ENCODE measurements at regions not wholly inside any gene's neighbourhood (a gene's known extent, or its start where the extent isn't known, plus 50 kb on each side); places are given as distances from the start of the nearest gene placed in this dataset.
"Not testable (repeated sequence)": the region's sequence is repeated elsewhere in the genome, so short reads cannot be mapped to it uniquely, and the experiment has no call there.

DNA sequence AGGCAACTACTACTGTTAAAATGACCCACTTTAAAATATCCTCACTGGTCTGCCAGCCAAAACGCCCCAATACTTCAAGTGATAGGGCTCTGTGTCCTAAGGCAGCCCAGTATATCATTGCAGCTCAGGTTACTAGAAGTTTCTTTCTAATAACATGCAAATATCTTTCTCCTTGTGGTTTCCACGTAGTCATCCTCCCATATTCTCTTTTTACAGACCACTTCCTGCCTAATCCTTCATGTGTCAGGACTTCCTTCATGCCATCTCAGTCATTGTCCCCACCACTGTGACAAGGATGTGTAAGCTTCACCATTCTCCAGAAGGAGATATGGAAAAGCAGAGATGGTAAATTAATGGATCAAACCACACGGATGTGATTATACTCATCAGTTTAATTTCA lies 813.7 kb downstream of the MAT2B start:
- ChIA-PET POLR2A (no interaction called here), CTCF (no interaction called here)
- DNase-seq (ENCODE audit: extremely low spot score): no peak
- TF ChIP-seq, protein P1, sequence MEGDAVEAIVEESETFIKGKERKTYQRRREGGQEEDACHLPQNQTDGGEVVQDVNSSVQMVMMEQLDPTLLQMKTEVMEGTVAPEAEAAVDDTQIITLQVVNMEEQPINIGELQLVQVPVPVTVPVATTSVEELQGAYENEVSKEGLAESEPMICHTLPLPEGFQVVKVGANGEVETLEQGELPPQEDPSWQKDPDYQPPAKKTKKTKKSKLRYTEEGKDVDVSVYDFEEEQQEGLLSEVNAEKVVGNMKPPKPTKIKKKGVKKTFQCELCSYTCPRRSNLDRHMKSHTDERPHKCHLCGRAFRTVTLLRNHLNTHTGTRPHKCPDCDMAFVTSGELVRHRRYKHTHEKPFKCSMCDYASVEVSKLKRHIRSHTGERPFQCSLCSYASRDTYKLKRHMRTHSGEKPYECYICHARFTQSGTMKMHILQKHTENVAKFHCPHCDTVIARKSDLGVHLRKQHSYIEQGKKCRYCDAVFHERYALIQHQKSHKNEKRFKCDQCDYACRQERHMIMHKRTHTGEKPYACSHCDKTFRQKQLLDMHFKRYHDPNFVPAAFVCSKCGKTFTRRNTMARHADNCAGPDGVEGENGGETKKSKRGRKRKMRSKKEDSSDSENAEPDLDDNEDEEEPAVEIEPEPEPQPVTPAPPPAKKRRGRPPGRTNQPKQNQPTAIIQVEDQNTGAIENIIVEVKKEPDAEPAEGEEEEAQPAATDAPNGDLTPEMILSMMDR (IDR thresholded peaks at IDR 0.05; ENCODE audit: control extremely low read depth, extremely low read depth, low read depth, missing control alignments): no peak

DNA sequence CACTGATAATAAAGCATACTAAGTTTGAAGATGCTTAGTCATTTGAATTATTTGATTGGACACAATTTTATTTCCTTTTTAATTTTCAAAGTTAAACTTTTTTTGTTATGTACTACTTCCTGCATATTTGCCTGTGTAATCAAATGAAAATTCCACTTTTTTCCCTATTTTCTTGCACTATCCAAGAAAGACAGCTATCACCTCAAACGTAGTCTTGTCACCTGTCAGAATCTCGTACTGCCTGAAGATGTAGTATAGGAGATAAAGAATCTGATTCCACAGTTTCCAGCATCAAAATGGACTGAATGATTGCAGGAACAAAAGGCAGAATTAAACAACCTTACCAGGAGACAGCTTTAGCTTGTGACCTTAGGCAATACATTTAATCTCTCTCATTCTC lies 818.8 kb downstream of the MAT2B start:
- ChIA-PET CTCF (no interaction called here), POLR2A (no interaction called here)
- TF ChIP-seq, protein P1 (IDR thresholded peaks at IDR 0.05; ENCODE audit: control extremely low read depth, extremely low read depth, low read depth, missing control alignments): no peak
- DNase-seq (ENCODE audit: extremely low spot score): no peak

DNA sequence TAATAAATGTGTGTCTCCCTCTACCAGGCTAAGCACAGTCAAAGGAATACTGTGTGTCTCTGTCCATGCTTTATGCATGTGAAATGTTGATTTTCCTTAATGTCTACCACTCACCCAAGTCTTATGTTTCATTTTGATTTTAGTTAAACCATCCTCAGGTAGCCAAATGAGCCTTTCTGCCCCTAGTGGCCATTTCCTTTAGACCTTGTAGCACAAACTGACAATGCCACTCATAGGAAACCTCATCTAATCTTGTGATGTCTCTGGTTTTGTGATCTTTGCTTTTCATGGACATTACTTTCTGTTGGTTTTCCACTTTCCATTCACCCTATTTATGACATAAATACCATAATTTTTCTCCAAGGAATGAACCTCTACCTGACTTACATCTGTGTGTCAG lies 820.8 kb downstream of the MAT2B start:
- CTCF ChIA-PET: no interaction called here
- TF ChIP-seq, protein P1 (IDR thresholded peaks at IDR 0.05; ENCODE audit: control extremely low read depth, extremely low read depth, low read depth, missing control alignments): no peak
- POLR2A ChIA-PET: no interaction called here
- no peak for DNase-seq (ENCODE audit: extremely low spot score)

DNA sequence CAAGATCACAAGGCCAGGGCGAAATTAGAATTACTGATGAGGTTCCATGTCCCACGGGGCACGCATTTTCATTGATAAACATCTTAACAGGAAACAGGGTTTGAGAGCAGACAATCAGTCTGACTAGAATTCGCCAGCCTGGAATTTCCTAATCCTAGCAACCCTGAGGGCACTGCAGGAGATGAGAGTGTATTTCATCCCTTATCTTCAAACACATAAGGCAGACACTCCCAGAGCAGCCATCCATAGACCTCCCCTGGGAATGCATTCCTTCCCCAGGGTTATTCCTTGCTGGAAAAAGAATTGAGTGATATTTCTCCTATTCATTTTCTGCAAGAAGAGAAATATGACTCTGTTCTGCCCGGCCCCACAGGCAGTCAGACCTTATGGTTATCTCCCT lies 821.7 kb downstream of the MAT2B start:
- POLR2A ChIA-PET; CTCF ChIA-PET; DNase-seq (ENCODE audit: extremely low spot score): not testable (repeated sequence)

DNA sequence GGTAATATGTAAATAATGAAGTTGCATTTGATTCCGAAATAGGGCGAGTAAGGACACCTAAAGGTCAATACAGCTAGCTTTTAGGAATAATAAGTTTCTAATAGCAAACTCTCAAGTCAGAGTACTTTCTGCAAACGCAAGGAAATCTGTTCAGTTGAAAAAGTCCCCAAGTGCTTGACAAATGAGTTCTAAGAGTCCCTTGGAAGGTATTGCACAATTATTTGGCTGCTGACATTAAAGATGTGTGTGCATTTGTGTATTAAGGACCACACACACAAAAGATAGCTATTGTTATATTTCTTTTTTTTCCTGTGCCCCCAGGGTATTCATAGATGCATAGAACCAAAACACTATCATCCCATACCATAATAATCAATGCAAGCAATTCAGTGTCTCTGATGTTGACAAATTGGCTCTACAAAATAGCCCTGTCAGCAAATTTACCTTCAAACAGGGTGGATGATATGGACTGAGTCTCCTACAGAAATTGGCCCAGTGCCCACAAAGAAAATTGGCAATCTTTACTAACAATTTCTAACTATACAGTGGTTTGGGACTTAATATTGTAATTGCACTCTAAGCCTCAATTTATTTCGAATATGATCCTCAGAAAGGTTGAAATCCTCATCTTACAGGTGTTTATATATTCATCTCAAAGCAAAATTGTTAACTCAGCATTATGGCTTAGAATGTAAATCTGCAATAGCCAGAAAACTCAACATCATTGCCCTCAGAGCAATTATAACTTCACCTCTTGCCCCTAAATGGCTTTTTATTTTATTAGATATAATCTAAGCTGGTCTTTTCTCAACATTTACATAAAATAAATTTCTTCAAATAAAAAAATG lies 827.2 kb downstream of the MAT2B start:
- ChIA-PET POLR2A (no interaction called here), CTCF (no interaction called here)
- TF ChIP-seq, protein P1 (IDR thresholded peaks at IDR 0.05; ENCODE audit: control extremely low read depth, extremely low read depth, low read depth, missing control alignments): no peak
- DNase-seq (ENCODE audit: extremely low spot score): no peak

DNA sequence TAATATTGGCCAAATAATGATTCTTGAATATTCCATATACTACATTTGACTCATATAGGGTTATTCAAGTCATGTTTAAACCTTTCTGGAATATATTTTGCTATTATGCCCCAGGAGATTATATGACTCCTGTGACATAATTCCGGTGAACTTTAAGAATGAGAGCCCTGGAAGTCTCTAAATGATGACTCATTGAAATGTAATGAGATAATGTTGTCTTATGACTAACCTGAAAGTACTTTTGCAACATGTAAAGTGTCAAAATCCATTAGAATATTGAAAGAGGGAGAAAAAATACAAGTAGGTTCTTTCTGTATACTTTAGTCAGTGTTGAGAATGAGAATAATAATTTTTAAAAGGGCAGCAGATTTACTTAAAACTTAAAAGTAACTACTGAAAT lies 830.4 kb downstream of the MAT2B start:
- TF ChIP-seq, protein P1 (IDR thresholded peaks at IDR 0.05; ENCODE audit: control extremely low read depth, extremely low read depth, low read depth, missing control alignments): no peak
- DNase-seq (ENCODE audit: extremely low spot score): no peak
- ChIA-PET CTCF (interaction anchor here (1.6 kb wide), 1 partner anchor 12 kb away, joined by 3 read pairs; no protein-coding TSS in a partner anchor), POLR2A (no interaction called here)

DNA sequence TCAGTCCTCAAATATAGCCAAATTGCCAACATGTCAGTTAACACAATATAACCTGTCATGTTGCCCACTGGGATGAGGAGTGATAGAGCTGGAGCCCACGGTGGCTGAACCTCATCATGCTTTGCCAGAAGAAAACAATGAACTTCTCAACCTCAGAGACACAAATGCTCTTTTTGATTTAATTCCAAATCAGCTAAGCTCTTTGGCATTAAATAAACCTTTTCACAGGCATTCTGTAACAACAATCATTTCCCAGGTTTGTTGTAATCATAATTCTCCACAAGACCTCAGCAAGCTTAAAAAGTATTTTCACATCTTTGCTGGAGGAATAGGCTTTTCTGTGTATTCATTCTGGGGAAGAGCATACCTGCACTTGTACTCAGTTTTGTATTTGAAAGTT lies 830.9 kb downstream of the MAT2B start:
- ChIA-PET POLR2A (no interaction called here), CTCF (interaction anchor here (1.6 kb wide), 1 partner anchor 12 kb away, joined by 3 read pairs; no protein-coding TSS in a partner anchor)
- no peak for DNase-seq (ENCODE audit: extremely low spot score)
- TF ChIP-seq, protein P1 (IDR thresholded peaks at IDR 0.05; ENCODE audit: control extremely low read depth, extremely low read depth, low read depth, missing control alignments): no peak

Measured in GM10248 (cell line).